K562 (cell line): ENCODE measurements at regions not wholly inside any gene's neighbourhood (a gene's known extent, or its start where the extent isn't known, plus 50 kb on each side); places are given as distances from the start of the nearest gene placed in this dataset.
"Not testable (repeated sequence)": the region's sequence is repeated elsewhere in the genome, so short reads cannot be mapped to it uniquely, and the experiment has no call there.

Experiments
- KLF10 ChIP-seq: fragments of 250-450 bp; sonication (Bioruptor Pico); IDR thresholded peaks from 2 replicates; pipeline ENCODE4 v1.6.1; 2021; ENCODE audit warnings: matching md5 sums
- NCOR1 ChIP-seq: fragments of 450-650 bp; IDR thresholded peaks from 2 replicates; pipeline ENCODE4 v1.6.1; 2016; ENCODE audit warnings: mild to moderate bottlenecking, moderate library complexity
- POLR2AphosphoS2 ChIP-seq: IDR thresholded peaks from 2 replicates; pipeline ENCODE4 v1.6.1; 2012; ENCODE audit warnings: low read length, improper control_type of control experiment
- TEAD1 ChIP-seq, 2 experiments: fragments of 450-650 bp in 1 of 2; sonication (generic) in 1 of 2; formaldehyde crosslinking; IDR thresholded peaks; 2 replicates each; pipeline versions ENCODE4 v1.4.0 to v1.8.0; 2020 to 2022; ENCODE audit warnings: mild to moderate bottlenecking in 2 of 2, missing genetic modification reagents in 1 of 2
- ZNF184 ChIP-seq: sonication (generic); formaldehyde crosslinking; IDR thresholded peaks from 2 replicates; pipeline ENCODE4 v1.5.0; 2020; ENCODE audit warnings: missing genetic modification reagents
- TF ChIP-seq, protein P1 (sequence below), 2 experiments: fragments of 450-650 bp; formaldehyde crosslinking in 1 of 2; IDR thresholded peaks; 2 replicates each; pipeline versions ENCODE4 v1.4.0 to v1.6.1; 2014 to 2020; ENCODE audit warnings: mild to moderate bottlenecking in 2 of 2, borderline replicate concordance in 1 of 2, low read depth in 1 of 2
- TF ChIP-seq, protein P2 (sequence below): sonication (generic); formaldehyde crosslinking; IDR thresholded peaks from 2 replicates; pipeline ENCODE4 v1.8.0; 2022; ENCODE audit warnings: mild to moderate bottlenecking, missing genetic modification reagents, borderline replicate concordance

GRCh38 chr13:50427511-50427910 is 412.3 kb downstream of the KCNRG start:
- not testable (repeated sequence) for TF ChIP-seq ZNF184; POLR2AphosphoS2; NCOR1; KLF10 (CRISPR knock-in tag); TEAD1 (CRISPR knock-in tag; IDR thresholded peaks at IDR 0.05)
- TF ChIP-seq, protein P1, sequence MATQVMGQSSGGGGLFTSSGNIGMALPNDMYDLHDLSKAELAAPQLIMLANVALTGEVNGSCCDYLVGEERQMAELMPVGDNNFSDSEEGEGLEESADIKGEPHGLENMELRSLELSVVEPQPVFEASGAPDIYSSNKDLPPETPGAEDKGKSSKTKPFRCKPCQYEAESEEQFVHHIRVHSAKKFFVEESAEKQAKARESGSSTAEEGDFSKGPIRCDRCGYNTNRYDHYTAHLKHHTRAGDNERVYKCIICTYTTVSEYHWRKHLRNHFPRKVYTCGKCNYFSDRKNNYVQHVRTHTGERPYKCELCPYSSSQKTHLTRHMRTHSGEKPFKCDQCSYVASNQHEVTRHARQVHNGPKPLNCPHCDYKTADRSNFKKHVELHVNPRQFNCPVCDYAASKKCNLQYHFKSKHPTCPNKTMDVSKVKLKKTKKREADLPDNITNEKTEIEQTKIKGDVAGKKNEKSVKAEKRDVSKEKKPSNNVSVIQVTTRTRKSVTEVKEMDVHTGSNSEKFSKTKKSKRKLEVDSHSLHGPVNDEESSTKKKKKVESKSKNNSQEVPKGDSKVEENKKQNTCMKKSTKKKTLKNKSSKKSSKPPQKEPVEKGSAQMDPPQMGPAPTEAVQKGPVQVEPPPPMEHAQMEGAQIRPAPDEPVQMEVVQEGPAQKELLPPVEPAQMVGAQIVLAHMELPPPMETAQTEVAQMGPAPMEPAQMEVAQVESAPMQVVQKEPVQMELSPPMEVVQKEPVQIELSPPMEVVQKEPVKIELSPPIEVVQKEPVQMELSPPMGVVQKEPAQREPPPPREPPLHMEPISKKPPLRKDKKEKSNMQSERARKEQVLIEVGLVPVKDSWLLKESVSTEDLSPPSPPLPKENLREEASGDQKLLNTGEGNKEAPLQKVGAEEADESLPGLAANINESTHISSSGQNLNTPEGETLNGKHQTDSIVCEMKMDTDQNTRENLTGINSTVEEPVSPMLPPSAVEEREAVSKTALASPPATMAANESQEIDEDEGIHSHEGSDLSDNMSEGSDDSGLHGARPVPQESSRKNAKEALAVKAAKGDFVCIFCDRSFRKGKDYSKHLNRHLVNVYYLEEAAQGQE (IDR thresholded peaks at IDR 0.05; ENCODE audit: borderline replicate concordance) = not testable (repeated sequence)
- TF ChIP-seq, protein P1 (CRISPR knock-in tag; IDR thresholded peaks at IDR 0.05; ENCODE audit: low read depth) = not testable (repeated sequence)
- TF ChIP-seq, protein P2, sequence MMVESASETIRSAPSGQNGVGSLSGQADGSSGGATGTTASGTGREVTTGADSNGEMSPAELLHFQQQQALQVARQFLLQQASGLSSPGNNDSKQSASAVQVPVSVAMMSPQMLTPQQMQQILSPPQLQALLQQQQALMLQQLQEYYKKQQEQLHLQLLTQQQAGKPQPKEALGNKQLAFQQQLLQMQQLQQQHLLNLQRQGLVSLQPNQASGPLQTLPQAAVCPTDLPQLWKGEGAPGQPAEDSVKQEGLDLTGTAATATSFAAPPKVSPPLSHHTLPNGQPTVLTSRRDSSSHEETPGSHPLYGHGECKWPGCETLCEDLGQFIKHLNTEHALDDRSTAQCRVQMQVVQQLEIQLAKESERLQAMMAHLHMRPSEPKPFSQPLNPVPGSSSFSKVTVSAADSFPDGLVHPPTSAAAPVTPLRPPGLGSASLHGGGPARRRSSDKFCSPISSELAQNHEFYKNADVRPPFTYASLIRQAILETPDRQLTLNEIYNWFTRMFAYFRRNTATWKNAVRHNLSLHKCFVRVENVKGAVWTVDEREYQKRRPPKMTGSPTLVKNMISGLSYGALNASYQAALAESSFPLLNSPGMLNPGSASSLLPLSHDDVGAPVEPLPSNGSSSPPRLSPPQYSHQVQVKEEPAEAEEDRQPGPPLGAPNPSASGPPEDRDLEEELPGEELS (CRISPR knock-in tag) = not testable (repeated sequence)
